ENCODE measurements at regions not wholly inside any gene's neighbourhood (a gene's known extent, or its start where the extent isn't known, plus 50 kb on each side); places are given as distances from the start of the nearest gene placed in this dataset.

- Histone ChIP-seq H3K79me2 (ENCODE audit: insufficient read depth, low read length) (no peaks in the 10 kb centered on the region), H3K9ac (ENCODE audit: low read depth, low read length) (no peak overlapping the region), H3K9me3 (ENCODE audit: insufficient read depth, low read length, severe bottlenecking) (peaks cover 2% of the 10 kb centered on the region), H3K27ac (ENCODE audit: low read length) (peak overlapping the region; percentile 48; the same call in 1 of the 2 replicates), H2AFZ (ENCODE audit: low read depth, low read length) (no peak overlapping the region), H3K4me1 (ENCODE audit: insufficient read depth, low read length) (peaks cover 23% of the 10 kb centered on the region), H3K4me2 (ENCODE audit: insufficient read depth, low read length) (no peak overlapping the region), H3K27me3 (ENCODE audit: insufficient read depth, low read length, poor library complexity) (no peaks in the 10 kb centered on the region), H3K36me3 (ENCODE audit: insufficient read depth, low read length) (no peaks in the 10 kb centered on the region), H4K20me1 (ENCODE audit: insufficient read depth, low read length) (no peaks in the 10 kb centered on the region), H3K4me3 (ENCODE audit: low read depth in 1 of 2, low read length in 2 of 2) (no peak overlapping the region)
- TF ChIP-seq EZH2 (IDR thresholded peaks at IDR 0.05; ENCODE audit: borderline replicate concordance, low read depth, low read length, severe bottlenecking): no peak
- TF ChIP-seq, protein P1, sequence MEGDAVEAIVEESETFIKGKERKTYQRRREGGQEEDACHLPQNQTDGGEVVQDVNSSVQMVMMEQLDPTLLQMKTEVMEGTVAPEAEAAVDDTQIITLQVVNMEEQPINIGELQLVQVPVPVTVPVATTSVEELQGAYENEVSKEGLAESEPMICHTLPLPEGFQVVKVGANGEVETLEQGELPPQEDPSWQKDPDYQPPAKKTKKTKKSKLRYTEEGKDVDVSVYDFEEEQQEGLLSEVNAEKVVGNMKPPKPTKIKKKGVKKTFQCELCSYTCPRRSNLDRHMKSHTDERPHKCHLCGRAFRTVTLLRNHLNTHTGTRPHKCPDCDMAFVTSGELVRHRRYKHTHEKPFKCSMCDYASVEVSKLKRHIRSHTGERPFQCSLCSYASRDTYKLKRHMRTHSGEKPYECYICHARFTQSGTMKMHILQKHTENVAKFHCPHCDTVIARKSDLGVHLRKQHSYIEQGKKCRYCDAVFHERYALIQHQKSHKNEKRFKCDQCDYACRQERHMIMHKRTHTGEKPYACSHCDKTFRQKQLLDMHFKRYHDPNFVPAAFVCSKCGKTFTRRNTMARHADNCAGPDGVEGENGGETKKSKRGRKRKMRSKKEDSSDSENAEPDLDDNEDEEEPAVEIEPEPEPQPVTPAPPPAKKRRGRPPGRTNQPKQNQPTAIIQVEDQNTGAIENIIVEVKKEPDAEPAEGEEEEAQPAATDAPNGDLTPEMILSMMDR (IDR thresholded peaks at IDR 0.05; ENCODE audit: borderline replicate concordance, extremely low read depth, low read length, poor library complexity, severe bottlenecking): no peak
- ATAC-seq (ENCODE audit: insufficient read depth, low read depth) (no peak), DNase-seq (no peak)
Observed at GRCh38 chr1:184297244-184297750, 89.5 kb upstream of the C1orf21 start.

GRCh38 chr1:184298440-184299405, 88.1 kb upstream of the C1orf21 start:
- no peaks in the 10 kb centered on the region for H3K9me3 ChIP-seq (ENCODE audit: insufficient read depth, low read length, severe bottlenecking)
- H3K4me2 ChIP-seq (ENCODE audit: insufficient read depth, low read length): no peak overlapping the region
- H3K9ac ChIP-seq (ENCODE audit: low read depth, low read length): no peak overlapping the region
- TF ChIP-seq, protein P1 (IDR thresholded peaks at IDR 0.05; ENCODE audit: borderline replicate concordance, extremely low read depth, low read length, poor library complexity, severe bottlenecking): no peak
- no peak for TF ChIP-seq EZH2 (IDR thresholded peaks at IDR 0.05; ENCODE audit: borderline replicate concordance, low read depth, low read length, severe bottlenecking)
- H2AFZ ChIP-seq (ENCODE audit: low read depth, low read length): no peak overlapping the region
- DNase-seq (no peak), ATAC-seq (ENCODE audit: insufficient read depth, low read depth) (no peak)
- H3K79me2 ChIP-seq (ENCODE audit: insufficient read depth, low read length): no peaks in the 10 kb centered on the region
- H3K4me1 ChIP-seq (ENCODE audit: insufficient read depth, low read length): peaks cover 23% of the 10 kb centered on the region
- no peak overlapping the region for H3K27ac ChIP-seq (ENCODE audit: low read length)
- H3K4me3 ChIP-seq (ENCODE audit: low read depth in 1 of 2, low read length in 2 of 2): no peak overlapping the region
- H3K36me3 ChIP-seq (ENCODE audit: insufficient read depth, low read length): no peaks in the 10 kb centered on the region
- H3K27me3 ChIP-seq (ENCODE audit: insufficient read depth, low read length, poor library complexity): no peaks in the 10 kb centered on the region
- H4K20me1 ChIP-seq (ENCODE audit: insufficient read depth, low read length): no peaks in the 10 kb centered on the region

- no peak for DNase-seq
- TF ChIP-seq EZH2 (IDR thresholded peaks at IDR 0.05; ENCODE audit: borderline replicate concordance, low read depth, low read length, severe bottlenecking): no peak
- TF ChIP-seq, protein P1 (IDR thresholded peaks at IDR 0.05; ENCODE audit: borderline replicate concordance, extremely low read depth, low read length, poor library complexity, severe bottlenecking): no peak
- no peak for ATAC-seq (ENCODE audit: insufficient read depth, low read depth)
- Histone ChIP-seq H4K20me1 (ENCODE audit: insufficient read depth, low read length) (no peaks in the 10 kb centered on the region), H3K36me3 (ENCODE audit: insufficient read depth, low read length) (no peaks in the 10 kb centered on the region), H3K4me1 (ENCODE audit: insufficient read depth, low read length) (peaks cover 23% of the 10 kb centered on the region), H3K9me3 (ENCODE audit: insufficient read depth, low read length, severe bottlenecking) (no peaks in the 10 kb centered on the region), H3K27ac (ENCODE audit: low read length) (no peak overlapping the region), H2AFZ (ENCODE audit: low read depth, low read length) (no peak overlapping the region), H3K4me3 (ENCODE audit: low read depth in 1 of 2, low read length in 2 of 2) (no peak overlapping the region), H3K9ac (ENCODE audit: low read depth, low read length) (no peak overlapping the region), H3K4me2 (ENCODE audit: insufficient read depth, low read length) (no peak overlapping the region), H3K27me3 (ENCODE audit: insufficient read depth, low read length, poor library complexity) (no peaks in the 10 kb centered on the region), H3K79me2 (ENCODE audit: insufficient read depth, low read length) (no peaks in the 10 kb centered on the region)
Observed at GRCh38 chr1:184299406-184299790, 87.4 kb upstream of the C1orf21 start.
